ENCODE measurements at regions not wholly inside any gene's neighbourhood (a gene's known extent, or its start where the extent isn't known, plus 50 kb on each side); places are given as distances from the start of the nearest gene placed in this dataset.

- TF ChIP-seq, protein P1, sequence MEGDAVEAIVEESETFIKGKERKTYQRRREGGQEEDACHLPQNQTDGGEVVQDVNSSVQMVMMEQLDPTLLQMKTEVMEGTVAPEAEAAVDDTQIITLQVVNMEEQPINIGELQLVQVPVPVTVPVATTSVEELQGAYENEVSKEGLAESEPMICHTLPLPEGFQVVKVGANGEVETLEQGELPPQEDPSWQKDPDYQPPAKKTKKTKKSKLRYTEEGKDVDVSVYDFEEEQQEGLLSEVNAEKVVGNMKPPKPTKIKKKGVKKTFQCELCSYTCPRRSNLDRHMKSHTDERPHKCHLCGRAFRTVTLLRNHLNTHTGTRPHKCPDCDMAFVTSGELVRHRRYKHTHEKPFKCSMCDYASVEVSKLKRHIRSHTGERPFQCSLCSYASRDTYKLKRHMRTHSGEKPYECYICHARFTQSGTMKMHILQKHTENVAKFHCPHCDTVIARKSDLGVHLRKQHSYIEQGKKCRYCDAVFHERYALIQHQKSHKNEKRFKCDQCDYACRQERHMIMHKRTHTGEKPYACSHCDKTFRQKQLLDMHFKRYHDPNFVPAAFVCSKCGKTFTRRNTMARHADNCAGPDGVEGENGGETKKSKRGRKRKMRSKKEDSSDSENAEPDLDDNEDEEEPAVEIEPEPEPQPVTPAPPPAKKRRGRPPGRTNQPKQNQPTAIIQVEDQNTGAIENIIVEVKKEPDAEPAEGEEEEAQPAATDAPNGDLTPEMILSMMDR (conservative IDR thresholded peaks at IDR 0.05; ENCODE audit: low read depth, low read length) = no peak
- TF ChIP-seq EZH2 (IDR thresholded peaks at IDR 0.05; ENCODE audit: low read length, unreplicated experiment) (no peak), EZH2phosphoT487 (IDR thresholded peaks at IDR 0.05; ENCODE audit: borderline replicate concordance, low read length) (no peak)
These were observed 297.9 kb upstream of the KLF6 start for GRCh38 chr10:4082861-4083260.

All from PC-3 (cell line).